HG03558 (cell line): ENCODE measurements at regions not wholly inside any gene's neighbourhood (a gene's known extent, or its start where the extent isn't known, plus 50 kb on each side); places are given as distances from the start of the nearest gene placed in this dataset.
"Not testable (repeated sequence)": the region's sequence is repeated elsewhere in the genome, so short reads cannot be mapped to it uniquely, and the experiment has no call there.

Experiments used
- ATAC-seq: cut with Tn5 transposase; IDR thresholded peaks from one replicate; pipeline ENCODE4 v1.9.1; 2021; ENCODE audit warnings: moderate number of reproducible peaks; ENCODE audit not compliant: unreplicated experiment; ENCODE audit errors: extremely low read depth

DNA sequence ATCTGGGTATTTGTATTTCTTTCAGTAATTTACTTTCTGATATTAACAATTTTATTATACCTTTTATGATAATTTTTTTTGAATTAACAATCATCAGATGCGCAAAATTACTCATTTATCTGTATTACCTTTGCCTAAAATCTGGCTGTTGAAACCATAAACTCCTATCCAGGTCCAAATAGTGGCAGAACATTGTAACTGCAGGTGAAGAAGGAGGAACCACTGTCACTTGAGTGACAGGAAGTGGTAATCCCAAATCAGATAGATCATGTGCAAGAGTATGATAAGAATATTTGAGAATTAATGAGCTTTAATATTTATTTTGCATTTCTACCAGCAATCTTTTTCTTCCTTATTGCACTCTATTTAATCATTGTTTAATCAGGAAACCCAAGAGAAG is 139.3 kb upstream of the TLE4 start:
- ATAC-seq: no peak

GRCh38 chr9:79433703-79434102 is 138.1 kb upstream of the TLE4 start:
- no peak for ATAC-seq

GRCh38 chr9:79439221-79439620 is 132.5 kb upstream of the TLE4 start:
- ATAC-seq: not testable (repeated sequence)

DNA sequence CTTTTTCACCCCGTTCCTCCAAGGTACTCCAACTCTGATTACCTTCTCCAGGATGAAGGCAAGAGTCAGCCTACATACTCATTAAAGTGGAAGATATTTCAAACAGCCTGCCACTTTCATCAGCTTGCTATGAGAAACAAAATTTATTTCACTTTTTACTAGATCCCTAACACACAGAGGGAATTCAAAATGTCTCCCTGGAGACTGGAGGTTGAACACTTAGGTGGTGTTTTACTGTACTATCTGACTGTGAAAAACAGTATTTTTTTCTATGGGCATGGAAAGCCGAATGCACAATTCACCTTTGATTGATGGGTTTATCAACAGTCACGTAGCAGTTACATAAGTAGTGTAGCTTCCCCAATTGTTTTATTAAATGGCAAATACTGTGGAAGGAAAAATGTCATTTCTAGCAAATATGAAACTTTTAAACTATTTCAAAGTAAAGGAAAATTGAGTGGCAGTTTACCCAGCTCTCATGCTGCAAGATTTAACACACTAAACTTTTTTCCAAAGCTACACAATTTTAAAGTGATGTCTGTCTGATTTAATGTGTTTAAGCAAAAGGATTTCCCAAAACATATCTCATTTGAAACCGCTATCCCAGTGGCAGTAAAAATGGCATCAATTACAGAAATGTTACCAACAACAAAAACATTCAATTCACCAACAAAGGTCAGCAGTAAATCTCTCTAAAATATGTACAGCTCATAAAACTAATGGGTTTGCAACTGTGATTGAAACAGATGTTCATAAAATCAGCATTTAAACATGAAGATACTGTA is 125.0 kb upstream of the TLE4 start:
- ATAC-seq: no peak

- no peak for ATAC-seq
Measured at GRCh38 chr9:79447308-79447605, 124.5 kb upstream of the TLE4 start.

DNA sequence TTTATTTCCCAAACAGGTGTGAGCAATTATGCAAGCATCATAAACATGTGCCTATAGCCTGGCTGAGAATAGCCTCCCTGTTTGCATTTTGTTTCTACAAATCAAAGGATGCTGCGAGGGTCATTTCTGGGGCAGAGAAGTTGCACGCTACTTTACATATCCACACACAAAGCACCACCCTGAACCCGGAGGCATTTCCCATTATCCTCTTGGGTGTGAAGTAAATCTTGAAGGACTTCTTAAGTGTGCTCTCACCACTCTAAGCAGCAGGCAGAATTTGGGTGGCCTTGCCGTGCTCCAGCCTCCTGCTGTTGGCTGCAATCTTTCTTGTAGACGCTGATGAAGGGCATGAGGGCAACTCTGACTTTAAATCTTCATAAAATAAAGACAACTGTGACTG is 124.0 kb upstream of the TLE4 start:
- no peak for ATAC-seq

DNA sequence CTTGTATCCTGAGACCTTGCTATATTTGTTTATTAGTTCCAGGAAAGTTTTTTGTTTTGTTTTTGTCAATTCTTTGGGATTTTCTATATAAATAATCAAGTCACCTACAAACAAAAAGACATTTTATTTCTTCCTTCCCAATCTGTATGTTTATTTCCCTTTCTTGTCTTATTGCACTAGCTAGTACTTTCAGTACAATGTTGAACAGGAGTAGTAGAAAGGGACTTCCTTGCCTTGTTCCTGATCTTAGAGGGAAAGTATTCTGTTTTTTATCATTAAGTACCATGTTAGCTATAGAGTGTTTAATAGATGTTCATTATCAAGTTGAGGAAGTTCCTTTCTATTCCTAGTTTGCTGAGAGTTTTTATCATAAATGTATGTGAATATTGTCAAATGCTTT is 119.5 kb upstream of the TLE4 start:
- ATAC-seq: no peak

DNA sequence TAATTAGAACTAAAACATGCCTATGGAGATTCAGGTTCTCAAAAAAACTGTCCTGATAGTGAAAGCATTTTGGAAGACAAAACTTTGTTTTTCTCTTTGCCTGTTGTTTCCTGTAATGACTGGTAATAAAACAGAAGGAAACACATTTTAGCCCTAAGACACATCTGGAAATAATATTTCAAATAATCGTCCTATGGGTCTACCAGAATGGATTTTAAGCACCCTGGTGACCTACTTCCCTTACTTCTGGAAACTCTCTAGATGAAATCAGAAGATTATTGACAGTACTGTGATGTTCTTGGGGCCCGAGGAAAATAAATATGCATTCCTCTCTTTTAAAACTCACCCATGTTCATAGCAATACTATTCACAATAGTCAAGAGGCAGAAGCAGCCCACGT is 110.1 kb upstream of the TLE4 start:
- ATAC-seq: no peak

DNA sequence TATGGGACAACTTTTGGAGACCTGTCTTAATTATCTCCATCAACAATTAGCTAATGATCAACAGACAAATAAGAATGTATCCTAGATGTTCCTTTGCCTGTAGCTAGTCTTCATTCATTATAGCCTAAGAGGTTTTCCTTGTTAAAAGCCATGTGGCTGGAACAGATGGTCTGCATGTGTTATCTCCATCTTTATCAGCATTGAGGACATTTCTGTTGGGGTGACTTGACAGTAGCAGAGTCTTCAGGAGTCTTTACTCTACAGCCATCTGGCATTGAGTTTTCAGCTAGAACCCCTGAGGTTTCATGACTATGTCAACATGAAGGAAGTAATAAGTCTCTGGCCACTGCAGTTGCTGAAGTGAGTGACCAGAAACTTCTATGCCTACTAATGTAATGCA is 106.6 kb upstream of the TLE4 start:
- no peak for ATAC-seq

- no peak for ATAC-seq
Measured at GRCh38 chr9:79469164-79469563, 102.6 kb upstream of the TLE4 start.

- no peak for ATAC-seq
Measured at GRCh38 chr9:79470954-79471353, 100.8 kb upstream of the TLE4 start.

GRCh38 chr9:79471580-79472543 is 99.9 kb upstream of the TLE4 start:
- ATAC-seq: no peak

- ATAC-seq: no peak
Measured at GRCh38 chr9:79473704-79474103, 98.1 kb upstream of the TLE4 start.

- ATAC-seq: no peak
Measured at GRCh38 chr9:79477241-79477840, 94.4 kb upstream of the TLE4 start.

GRCh38 chr9:79477955-79478771 is 93.6 kb upstream of the TLE4 start:
- ATAC-seq: peak; percentile 42

- no peak for ATAC-seq
Measured at GRCh38 chr9:79480639-79481038, 91.1 kb upstream of the TLE4 start.

- no peak for ATAC-seq
Measured at GRCh38 chr9:79481846-79482477, 89.8 kb upstream of the TLE4 start.

DNA sequence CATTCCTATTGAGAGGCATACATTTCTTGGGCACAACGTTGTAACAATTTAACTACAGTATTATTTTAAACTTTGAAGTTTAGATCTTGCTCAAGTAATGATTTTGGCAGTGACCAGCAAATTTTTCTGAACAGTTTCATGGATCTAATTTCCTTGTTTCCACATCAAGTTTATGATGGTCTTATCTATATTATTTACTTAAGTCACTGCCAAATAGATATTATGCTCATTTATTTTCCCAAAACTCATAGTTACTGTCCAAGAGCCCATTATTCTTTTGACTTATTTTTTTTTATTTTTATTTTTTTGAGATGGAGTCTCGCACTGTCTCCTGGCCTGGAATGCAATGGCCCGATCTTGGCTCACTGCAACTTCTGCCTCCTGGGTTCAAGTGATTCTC is 86.5 kb upstream of the TLE4 start:
- no peak for ATAC-seq

DNA sequence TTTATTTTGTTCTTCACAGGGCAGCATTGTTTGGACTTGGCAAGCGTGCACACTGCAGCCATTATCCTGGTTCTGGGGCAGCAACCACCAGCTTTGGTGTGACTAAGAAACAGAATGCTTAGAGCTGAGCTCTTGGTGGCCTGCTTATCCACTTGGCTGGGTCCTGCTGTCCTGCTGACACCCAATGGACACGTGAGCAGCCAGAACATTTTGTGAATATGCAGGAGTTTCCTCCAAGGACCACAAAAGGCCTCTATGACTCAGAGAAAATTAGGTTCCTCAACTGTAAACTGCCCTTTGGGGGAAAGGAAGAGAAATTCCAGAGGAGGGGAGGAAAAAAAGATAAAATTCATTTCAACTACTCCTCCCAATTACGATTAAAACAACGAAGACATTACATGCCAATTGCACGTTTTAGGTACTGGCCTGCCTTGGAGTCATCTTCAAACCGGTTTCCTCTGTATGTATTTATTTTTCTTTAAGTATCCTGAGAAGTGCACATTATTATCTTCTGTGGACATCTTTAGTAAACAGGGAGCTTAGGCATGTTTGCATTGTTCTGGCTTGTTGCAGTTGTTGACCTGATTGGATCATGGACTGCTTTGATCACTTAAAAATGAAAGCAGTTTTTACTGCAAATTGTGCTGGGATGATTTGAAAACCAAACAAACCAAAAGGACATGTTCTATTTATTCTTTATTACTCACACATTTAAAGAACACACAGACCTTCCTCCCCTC is 82.3 kb upstream of the TLE4 start:
- ATAC-seq: no peak
